Choroid plexus epithelial cell (primary cell): ENCODE measurements at regions not wholly inside any gene's neighbourhood (a gene's known extent, or its start where the extent isn't known, plus 50 kb on each side); places are given as distances from the start of the nearest gene placed in this dataset.

Source experiments
- DNase-seq: peaks from one replicate; pipeline ENCODE4 v3.0.0-alpha.2; 2010; ENCODE audit warnings: low read depth
- H3K4me3 ChIP-seq: 2 replicates; pipeline ENCODE4 v1.5.1; 2011; ENCODE audit warnings: low read depth, mild to moderate bottlenecking, control low read depth, low read length, moderate library complexity
- CTCF ChIP-seq: conservative IDR thresholded peaks from 2 replicates; pipeline ENCODE4 v1.5.1; 2011; ENCODE audit warnings: low read depth, mild to moderate bottlenecking, control low read depth, inconsistent platforms, low read length, moderate library complexity

- DNase-seq = no peak
- no peak for TF ChIP-seq CTCF
- no peak overlapping the region for H3K4me3 ChIP-seq
Observed at GRCh38 chr3:194801461-194802432, 116.1 kb downstream of the FAM43A start.

- H3K4me3 ChIP-seq = no peak overlapping the region
- TF ChIP-seq CTCF = no peak
- no peak for DNase-seq
Observed at GRCh38 chr3:194804796-194805195, 119.1 kb downstream of the FAM43A start.

GRCh38 chr3:194805546-194805945 lies 119.9 kb downstream of the FAM43A start:
- H3K4me3 ChIP-seq = no peak overlapping the region
- DNase-seq = no peak
- no peak for TF ChIP-seq CTCF

- DNase-seq = peak; percentile 76
- H3K4me3 ChIP-seq = no peak overlapping the region
- no peak for TF ChIP-seq CTCF
Observed at GRCh38 chr3:194806991-194807630, 121.4 kb downstream of the FAM43A start.

- peak; percentile 68 for DNase-seq
- no peak for TF ChIP-seq CTCF
- no peak overlapping the region for H3K4me3 ChIP-seq
Observed at GRCh38 chr3:194808640-194809097, 123.0 kb downstream of the FAM43A start.

GRCh38 chr3:194809382-194809781 lies 123.7 kb downstream of the FAM43A start:
- TF ChIP-seq CTCF = no peak
- no peak for DNase-seq
- no peak overlapping the region for H3K4me3 ChIP-seq
